HCT116 (cell line): ENCODE measurements at regions not wholly inside any gene's neighbourhood (a gene's known extent, or its start where the extent isn't known, plus 50 kb on each side); places are given as distances from the start of the nearest gene placed in this dataset.

Experiments used
- ATAC-seq: fragments of 200-7000 bp; cut with Tn5 transposase; 2 replicates; pipeline ENCODE4 v1.9.1; 2020; ENCODE audit warnings: mild to moderate bottlenecking, moderate library complexity
- BruUV-seq: library from RNA; stranded (reverse); fragments of 400-500 nt; replicated peaks from 2 replicates; lab custom pipeline; 2021; lab: Mats Ljungman, UMichigan
- CTCF ChIA-PET: fragments of 300-600 bp; sonication (Branson Sonifier 250); formaldehyde crosslinking; loops from one replicate; lab custom pipeline; 2021; ENCODE audit warnings: antibody characterized with exemption; lab: Charles Lee
- POLR2A ChIA-PET: fragments of 300-600, 350-600 bp; sonication (Branson Sonifier 250); formaldehyde crosslinking; loops from one replicate; lab custom pipeline; 2021; ENCODE audit warnings: antibody characterized with exemption; lab: Charles Lee
- RAD21 ChIA-PET, 2 experiments: fragments of 300-600 bp; sonication (Branson Sonifier 250); formaldehyde crosslinking; loops; one replicate each; lab custom pipeline; 2023; ENCODE audit warnings: low total read pairs in 2 of 2; ENCODE audit not compliant: uncharacterized antibody in 2 of 2, unreplicated experiment in 2 of 2, low non-redundant PET in 1 of 2; lab: Charles Lee
- DNase-seq: peaks from one replicate; pipeline ENCODE4 v3.0.0-alpha.2; 2010; ENCODE audit warnings: low read depth, low spot score
- H2AFZ ChIP-seq: fragments of 200-600 bp; shearing (Covaris generic), sonication (generic); 2 replicates; pipeline ENCODE4 v1.6.1; 2017; ENCODE audit warnings: low read depth, mixed run types, mixed read lengths, antibody characterized with exemption, low read length; ENCODE audit not compliant: poor library complexity, severe bottlenecking
- H3K27ac ChIP-seq: 2 replicates; pipeline ENCODE4 v1.5.1; 2012; ENCODE audit warnings: low read depth, low read length
- H3K27me3 ChIP-seq: fragments of 200-600 bp; sonication (generic); 2 replicates; pipeline ENCODE4 v1.6.1; 2016; ENCODE audit warnings: mixed run types, low read length, mixed read lengths; ENCODE audit not compliant: insufficient read depth
- H3K36me3 ChIP-seq, 2 experiments: fragments of 200-500 bp in 1 of 2; fragments of 200-600 bp in 1 of 2; sonication (Bioruptor generic) in 1 of 2; sonication (generic) in 1 of 2; 2 replicates each; pipeline versions ENCODE4 v1.5.1 to v1.6.1; 2014 to 2016; ENCODE audit warnings: low read length in 2 of 2, inconsistent platforms in 1 of 2, mixed read lengths in 1 of 2, mixed run types in 1 of 2; ENCODE audit not compliant: insufficient read depth in 2 of 2, control insufficient read depth in 1 of 2
- H3K4me1 ChIP-seq, 2 experiments: fragments of 200-600 bp in 1 of 2; sonication (generic) in 1 of 2; 2 replicates each; pipeline versions ENCODE4 v1.5.1 to v1.6.1; 2012 to 2017; ENCODE audit warnings: low read length in 2 of 2, inconsistent platforms in 1 of 2, mild to moderate bottlenecking in 1 of 2, mixed read lengths in 1 of 2, mixed run types in 1 of 2, moderate library complexity in 1 of 2; ENCODE audit not compliant: insufficient read depth in 2 of 2, control insufficient read depth in 1 of 2
- H3K4me2 ChIP-seq: fragments of 200-600 bp; sonication (generic); 2 replicates; pipeline ENCODE4 v1.6.1; 2017; ENCODE audit warnings: mixed run types, low read length, mixed read lengths
- H3K4me3 ChIP-seq, 2 experiments: fragments of 200-600 bp in 1 of 2; sonication (generic) in 1 of 2; replicated peaks in 1 of 2; 2 replicates each; pipeline ENCODE4 v1.5.1; 2011 to 2016; ENCODE audit warnings: low read length in 2 of 2, control low read depth in 1 of 2, low read depth in 1 of 2, mild to moderate bottlenecking in 1 of 2, mixed read lengths in 1 of 2, mixed run types in 1 of 2
- H3K79me2 ChIP-seq: fragments of 200-600 bp; sonication (generic); 2 replicates; pipeline ENCODE4 v1.6.1; 2017; ENCODE audit warnings: mild to moderate bottlenecking, mixed run types, low read length, moderate library complexity, mixed read lengths; ENCODE audit not compliant: insufficient read depth
- H3K9ac ChIP-seq: fragments of 200-600 bp; sonication (generic); 2 replicates; pipeline ENCODE4 v1.6.1; 2016; ENCODE audit warnings: low read length, mixed read lengths
- H3K9me2 ChIP-seq: fragments of 200-600 bp; sonication (generic), shearing (Covaris generic); 2 replicates; pipeline ENCODE4 v1.6.1; 2017; ENCODE audit warnings: mixed run types, mild to moderate bottlenecking, moderate library complexity; ENCODE audit not compliant: insufficient read depth
- H3K9me3 ChIP-seq, 2 experiments: fragments of 200-500 bp in 1 of 2; fragments of 200-600 bp in 1 of 2; sonication (Bioruptor generic) in 1 of 2; sonication (generic) in 1 of 2; 2 replicates each; pipeline ENCODE4 v1.6.1; 2014 to 2017; ENCODE audit warnings: low read length in 2 of 2, mixed read lengths in 2 of 2, inconsistent platforms in 1 of 2, low read depth in 1 of 2, mild to moderate bottlenecking in 1 of 2, mixed run types in 1 of 2, moderate library complexity in 1 of 2; ENCODE audit not compliant: control insufficient read depth in 1 of 2, insufficient read depth in 1 of 2
- H4K20me1 ChIP-seq: fragments of 200-600 bp; sonication (generic), shearing (Covaris generic); 2 replicates; pipeline ENCODE4 v1.6.1; 2017; ENCODE audit warnings: mixed run types, mild to moderate bottlenecking, moderate library complexity; ENCODE audit not compliant: insufficient read depth
- CBX3 ChIP-seq: IDR thresholded peaks from 2 replicates; pipeline ENCODE4 v1.6.1; 2012; ENCODE audit warnings: low read depth
- CEBPB ChIP-seq: IDR thresholded peaks from 2 replicates; pipeline ENCODE4 v1.6.1; 2012; ENCODE audit warnings: low read depth
- EGR1 ChIP-seq: IDR thresholded peaks from 2 replicates; pipeline ENCODE4 v1.6.1; 2012; ENCODE audit warnings: low read depth
- ELF1 ChIP-seq: IDR thresholded peaks from 2 replicates; pipeline ENCODE4 v1.6.1; 2012; ENCODE audit warnings: low read depth, borderline replicate concordance
- JUND ChIP-seq: IDR thresholded peaks from 2 replicates; pipeline ENCODE4 v1.6.1; 2012
- RAD21 ChIP-seq: IDR thresholded peaks from 2 replicates; pipeline ENCODE4 v1.6.1; 2012; ENCODE audit warnings: low read depth, mild to moderate bottlenecking
- SIN3A ChIP-seq: IDR thresholded peaks from 2 replicates; pipeline ENCODE4 v1.6.1; 2012; ENCODE audit warnings: low read depth
- TCF7L2 ChIP-seq: IDR thresholded peaks from 2 replicates; pipeline ENCODE4 v1.7.0; 2011; ENCODE audit warnings: borderline replicate concordance, inconsistent platforms; ENCODE audit not compliant: insufficient read depth, insufficient read length; ENCODE audit errors: extremely low read depth
- YY1 ChIP-seq: IDR thresholded peaks from 2 replicates; pipeline ENCODE4 v1.6.1; 2011; ENCODE audit warnings: low read length, low read depth, moderate library complexity, mild to moderate bottlenecking; ENCODE audit not compliant: insufficient replicate concordance; ENCODE audit errors: extremely low read depth
- ZNF274 ChIP-seq: fragments of 200-500 bp; sonication (Bioruptor generic); IDR thresholded peaks from 2 replicates; pipeline ENCODE4 v1.6.1; 2014; ENCODE audit warnings: mild to moderate bottlenecking, low read depth, low read length, inconsistent platforms
- intact Hi-C: fragments of 100-400 bp; cut with micrococcal nuclease; formaldehyde crosslinking; loops from 2 replicates; pipeline ENCODE4 v1.10.0; 2022
- TF ChIP-seq, protein P1 (sequence below): IDR thresholded peaks from 2 replicates; pipeline ENCODE4 v1.6.1; 2011; ENCODE audit warnings: mild to moderate bottlenecking, low read length, moderate library complexity; ENCODE audit not compliant: insufficient replicate concordance; ENCODE audit errors: extremely low read depth

DNA sequence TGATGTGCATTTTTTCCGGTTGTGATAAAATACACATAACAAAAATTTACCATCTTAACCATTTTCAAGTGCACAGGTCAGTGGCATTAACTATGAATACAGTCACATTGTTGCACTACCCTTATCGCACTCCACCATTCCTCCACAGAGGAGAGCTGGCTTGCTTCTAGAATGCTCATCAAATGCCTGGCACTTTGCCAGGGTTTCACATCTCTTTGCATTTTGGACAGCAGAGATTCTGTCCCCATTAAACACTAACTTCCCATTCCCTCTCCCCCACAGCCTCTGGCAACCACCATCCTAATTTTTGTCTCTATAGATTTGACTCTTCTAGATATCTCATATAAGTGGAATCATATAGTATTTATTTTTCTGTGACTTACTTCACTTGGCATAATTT lies 165.0 kb downstream of the ASB1 start:
- Histone ChIP-seq H4K20me1 (no peaks in the 10 kb centered on the region), H3K4me2 (no peak overlapping the region), H3K27me3 (no peaks in the 10 kb centered on the region), H3K27ac (no peak overlapping the region), H3K4me3 (no peak overlapping the region), H3K4me1 (peaks cover 8 to 23% of the 10 kb centered on the region in 2 experiments), H3K36me3 (no peaks in the 10 kb centered on the region), H3K9ac (no peak overlapping the region), H3K79me2 (no peaks in the 10 kb centered on the region), H3K9me3 (no peaks in the 10 kb centered on the region), H2AFZ (no peak overlapping the region), H3K9me2 (no peaks in the 10 kb centered on the region)
- TF ChIP-seq EGR1 = no peak
- TF ChIP-seq ZNF274 = no peak
- TF ChIP-seq ELF1 = no peak
- TF ChIP-seq CBX3 = no peak
- no peak for TF ChIP-seq JUND
- TF ChIP-seq RAD21 = no peak
- no peak for TF ChIP-seq CEBPB
- TF ChIP-seq YY1 = no peak
- no peak for TF ChIP-seq SIN3A
- TF ChIP-seq, protein P1, sequence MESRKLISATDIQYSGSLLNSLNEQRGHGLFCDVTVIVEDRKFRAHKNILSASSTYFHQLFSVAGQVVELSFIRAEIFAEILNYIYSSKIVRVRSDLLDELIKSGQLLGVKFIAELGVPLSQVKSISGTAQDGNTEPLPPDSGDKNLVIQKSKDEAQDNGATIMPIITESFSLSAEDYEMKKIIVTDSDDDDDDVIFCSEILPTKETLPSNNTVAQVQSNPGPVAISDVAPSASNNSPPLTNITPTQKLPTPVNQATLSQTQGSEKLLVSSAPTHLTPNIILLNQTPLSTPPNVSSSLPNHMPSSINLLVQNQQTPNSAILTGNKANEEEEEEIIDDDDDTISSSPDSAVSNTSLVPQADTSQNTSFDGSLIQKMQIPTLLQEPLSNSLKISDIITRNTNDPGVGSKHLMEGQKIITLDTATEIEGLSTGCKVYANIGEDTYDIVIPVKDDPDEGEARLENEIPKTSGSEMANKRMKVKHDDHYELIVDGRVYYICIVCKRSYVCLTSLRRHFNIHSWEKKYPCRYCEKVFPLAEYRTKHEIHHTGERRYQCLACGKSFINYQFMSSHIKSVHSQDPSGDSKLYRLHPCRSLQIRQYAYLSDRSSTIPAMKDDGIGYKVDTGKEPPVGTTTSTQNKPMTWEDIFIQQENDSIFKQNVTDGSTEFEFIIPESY = no peak
- no peak for TF ChIP-seq TCF7L2
- RAD21 ChIA-PET = interaction anchor here in 1 of 2 experiments (0.7 kb wide), 1 partner anchor 78 kb away, joined by 3 read pairs; no protein-coding TSS in a partner anchor
- ATAC-seq (no peak), DNase-seq (no peak)
- intact Hi-C loops = no loop called here
- POLR2A ChIA-PET = no interaction called here
- CTCF ChIA-PET = no interaction called here
- no TSS peak for BruUV-seq
